NCI-H1105 (cell line): ENCODE measurements at regions not wholly inside any gene's neighbourhood (a gene's known extent, or its start where the extent isn't known, plus 50 kb on each side); places are given as distances from the start of the nearest gene placed in this dataset.
A peak's percentile ranks its signal among the peaks of the same experiment; 100 is the strongest.
"Not testable (repeated sequence)": the region's sequence is repeated elsewhere in the genome, so short reads cannot be mapped to it uniquely, and the experiment has no call there.

Experiments
- DNase-seq: peaks from one replicate; lab custom pipeline; 2025; lab: John Stamatoyannopoulos, UW

DNA sequence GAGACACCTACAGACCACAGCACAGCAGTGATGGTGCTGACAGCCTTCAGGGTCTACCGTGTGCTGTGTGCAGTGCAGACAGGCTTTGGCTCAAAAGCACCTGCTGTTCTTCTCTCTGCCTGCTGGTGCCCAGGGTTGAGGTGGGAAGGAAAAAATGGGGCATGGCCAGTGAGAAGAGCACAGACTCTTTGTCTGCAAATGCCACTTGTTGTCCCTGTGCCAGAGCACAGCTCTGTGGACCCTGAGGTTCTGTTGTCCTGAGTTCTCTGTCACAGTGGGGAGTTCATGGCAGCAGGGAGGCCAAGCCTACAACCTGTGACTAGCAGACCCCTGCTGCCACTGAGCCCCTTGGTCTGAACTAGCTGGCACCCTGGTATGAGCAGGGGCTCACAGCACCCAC lies 376.7 kb downstream of the GLRX3 start:
- no peak for DNase-seq

DNA sequence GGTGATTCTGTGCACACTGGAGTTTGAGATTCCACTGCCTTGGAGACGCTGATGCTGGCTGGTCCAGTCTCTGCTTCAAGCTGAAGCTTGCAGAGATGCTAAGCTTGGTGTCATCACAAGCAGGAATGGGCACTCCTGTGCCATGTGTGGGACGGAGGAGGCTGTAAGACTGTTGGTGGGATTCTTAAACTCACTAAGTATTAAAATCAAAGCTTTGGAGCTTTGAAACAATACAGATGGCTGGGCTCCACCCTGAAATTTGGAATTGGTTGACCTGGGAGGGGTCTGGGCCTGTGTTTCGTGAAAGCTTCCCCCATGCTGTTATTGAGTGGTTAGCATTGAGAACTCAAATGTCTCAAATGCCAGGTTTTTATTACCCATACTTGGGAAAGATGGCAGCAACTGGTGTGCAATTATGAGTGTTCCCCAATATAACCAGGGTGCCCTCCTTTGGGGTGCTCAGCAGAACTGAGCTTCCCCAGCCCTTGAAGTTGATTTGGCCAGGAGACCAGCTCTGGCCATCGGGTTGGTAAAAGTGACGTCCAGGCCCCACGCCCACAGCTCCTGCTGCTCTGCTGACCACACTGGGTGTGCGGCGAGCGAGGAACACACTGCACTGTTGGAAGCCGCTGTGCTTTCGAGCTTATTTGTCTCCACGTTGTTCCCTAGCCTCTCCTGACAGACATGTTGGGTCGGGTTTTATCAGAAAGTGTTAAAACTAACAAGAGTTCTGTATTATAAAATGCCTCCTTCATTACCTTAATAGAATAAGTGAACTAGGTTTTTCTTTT lies 377.7 kb downstream of the GLRX3 start:
- DNase-seq, result no peak

DNA sequence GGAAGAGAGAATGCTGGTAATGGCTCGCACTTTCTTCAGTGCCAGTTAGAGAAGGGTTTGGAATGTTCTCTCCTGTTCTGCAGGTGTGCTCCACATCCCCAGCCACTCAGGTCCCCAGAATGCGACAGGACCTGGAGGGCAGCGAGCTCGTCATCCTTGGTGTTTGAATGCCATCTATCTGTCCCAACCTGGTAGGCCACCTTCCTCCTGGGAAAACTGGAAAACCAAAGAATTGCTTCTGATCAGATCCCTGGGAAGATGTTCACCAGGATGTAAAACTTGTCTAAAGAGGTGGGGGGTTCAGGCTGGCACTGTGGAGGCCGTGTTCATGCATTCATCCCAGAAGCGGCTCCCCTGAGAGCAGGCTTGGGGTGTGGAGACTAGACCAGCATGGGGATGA lies 379.5 kb downstream of the GLRX3 start:
- DNase-seq, result no peak

DNA sequence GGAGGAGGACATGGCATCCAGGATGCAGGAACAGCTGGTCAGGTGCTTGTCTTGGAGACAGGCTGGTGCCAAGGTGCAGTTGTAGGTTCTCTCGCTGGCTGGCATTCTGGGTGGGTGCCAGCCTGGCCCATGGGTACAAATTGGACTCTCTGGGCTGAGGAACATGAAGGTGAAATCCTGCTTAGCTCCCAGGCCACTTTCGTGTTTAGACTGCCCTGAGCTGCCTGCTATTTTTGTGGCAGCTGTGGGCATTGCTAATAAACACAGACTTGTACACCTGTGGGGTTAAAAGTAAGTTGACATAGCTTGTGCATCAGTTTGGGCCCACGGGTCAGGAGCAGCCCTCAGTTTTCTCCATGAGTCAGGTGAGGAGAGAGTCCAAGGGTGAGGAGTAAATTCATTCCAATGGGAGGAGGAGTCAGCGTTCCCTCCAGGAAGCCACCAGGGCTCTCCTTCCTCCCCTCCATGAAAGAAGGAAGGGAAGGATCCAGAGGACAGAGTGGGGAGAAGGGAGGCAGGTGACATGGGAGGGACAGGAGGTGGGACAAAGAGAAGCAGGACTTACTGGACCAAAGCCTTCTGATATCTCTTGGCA lies 380.0 kb downstream of the GLRX3 start:
- DNase-seq, result no peak

DNA sequence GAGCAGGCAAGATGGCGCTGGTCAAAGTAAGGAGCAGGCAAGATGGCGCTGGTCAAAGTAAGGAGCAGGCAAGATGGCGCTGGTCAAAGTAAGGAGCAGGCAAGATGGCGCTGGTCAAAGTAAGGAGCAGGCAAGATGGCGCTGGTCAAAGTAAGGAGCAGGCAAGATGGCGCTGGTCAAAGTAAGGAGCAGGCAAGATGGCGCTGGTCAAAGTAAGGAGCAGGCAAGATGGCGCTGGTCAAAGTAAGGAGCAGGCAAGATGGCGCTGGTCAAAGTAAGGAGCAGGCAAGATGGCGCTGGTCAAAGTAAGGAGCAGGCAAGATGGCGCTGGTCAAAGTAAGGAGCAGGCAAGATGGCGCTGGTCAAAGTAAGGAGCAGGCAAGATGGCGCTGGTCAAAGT lies 382.7 kb downstream of the GLRX3 start:
- DNase-seq, result not testable (repeated sequence)

DNA sequence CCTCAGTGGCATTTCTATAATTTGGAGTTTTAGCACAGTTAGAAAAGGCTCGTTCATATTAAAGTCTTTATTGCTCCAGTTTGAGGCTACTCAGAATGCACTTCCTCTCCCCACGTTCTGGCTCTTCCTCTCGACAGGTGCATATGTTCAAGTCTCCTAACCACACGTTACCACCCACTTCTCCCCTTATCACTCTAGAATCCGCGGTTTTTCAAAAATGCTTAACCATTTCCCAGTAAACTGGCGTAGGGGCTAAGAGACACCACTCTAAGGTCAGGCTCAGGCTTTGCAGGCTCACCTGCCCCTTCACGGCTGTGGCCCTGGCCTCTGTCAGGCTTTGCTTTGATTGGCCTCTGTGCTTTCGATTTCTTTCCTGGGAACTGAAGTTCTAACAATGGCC lies 383.6 kb downstream of the GLRX3 start:
- no peak for DNase-seq

DNA sequence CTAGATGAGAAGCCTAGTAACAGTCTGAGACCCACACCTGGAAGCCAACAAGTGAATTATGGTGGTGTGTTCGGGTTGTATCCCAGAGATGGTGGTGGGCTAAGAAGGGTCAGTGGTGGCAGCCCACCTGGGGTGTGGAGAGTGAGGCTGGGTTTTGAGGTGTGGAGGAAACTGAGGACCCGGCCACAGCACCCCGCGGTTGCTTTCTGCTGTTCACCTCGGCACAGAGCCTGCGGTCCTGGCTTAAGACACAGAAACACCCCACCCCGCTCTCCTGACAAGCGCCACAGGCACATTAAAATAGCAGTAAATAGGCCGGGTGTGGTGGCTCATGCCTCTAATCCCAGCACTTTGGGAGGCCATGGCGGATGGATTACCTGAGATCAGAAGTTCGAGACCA lies 395.1 kb downstream of the GLRX3 start:
- no peak for DNase-seq

DNA sequence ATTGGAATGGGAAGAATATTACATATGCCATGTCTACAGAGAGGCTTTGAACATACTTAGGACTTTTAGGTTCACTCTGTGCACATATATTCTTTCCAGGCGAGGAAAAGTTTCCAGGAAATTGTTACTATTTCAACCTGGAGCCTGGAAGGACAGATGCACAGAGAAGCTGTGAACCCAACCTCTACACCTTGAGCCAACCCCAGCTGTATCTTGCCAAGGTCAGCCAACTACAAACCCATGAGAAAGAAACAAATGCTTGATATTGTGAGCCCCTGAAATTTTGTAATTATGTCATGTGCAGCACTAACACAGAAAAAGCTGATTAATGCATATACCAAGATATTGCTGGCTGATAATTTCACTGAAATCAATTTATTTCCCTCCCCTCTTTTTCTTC lies 404.9 kb downstream of the GLRX3 start:
- no peak for DNase-seq

DNA sequence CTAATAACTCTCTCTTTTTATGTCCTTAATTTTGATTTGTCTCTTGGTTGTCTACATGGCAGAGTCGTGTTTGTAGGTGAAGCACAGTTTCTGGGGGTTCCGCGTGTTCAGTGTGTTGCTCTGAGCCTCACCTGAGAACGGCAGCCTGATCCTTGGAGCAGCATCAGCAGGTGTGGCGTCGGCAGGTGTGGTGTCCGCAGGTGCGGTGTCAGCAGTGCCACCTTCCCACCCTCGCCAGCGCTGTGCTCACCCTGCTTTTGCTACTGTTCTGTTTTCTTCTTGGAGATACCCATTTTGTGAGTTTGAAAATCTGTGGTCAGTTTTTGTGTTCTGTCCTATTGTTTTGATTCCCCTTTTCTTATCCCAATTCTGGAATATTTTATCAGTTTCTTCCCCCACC lies 406.6 kb downstream of the GLRX3 start:
- no peak for DNase-seq

DNA sequence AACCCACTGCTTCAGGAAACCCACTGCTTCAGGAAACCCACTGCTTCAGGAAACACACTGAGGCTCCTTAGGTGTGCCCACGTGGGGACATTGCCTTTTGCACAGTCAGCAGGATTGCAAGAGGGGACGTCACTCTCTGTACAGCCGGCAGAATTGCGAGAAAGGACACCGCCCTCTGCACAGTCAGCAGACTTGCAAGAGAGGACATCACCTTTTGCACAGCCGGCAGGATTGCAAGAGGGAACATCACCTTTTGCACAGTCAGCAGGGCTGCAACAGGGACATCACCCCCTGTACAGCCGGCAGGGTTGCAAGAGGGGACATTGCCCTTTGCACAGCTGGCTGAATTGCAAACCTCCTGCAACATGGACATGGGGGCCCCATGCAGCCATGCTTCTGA lies 407.6 kb downstream of the GLRX3 start:
- DNase-seq, result no peak

DNA sequence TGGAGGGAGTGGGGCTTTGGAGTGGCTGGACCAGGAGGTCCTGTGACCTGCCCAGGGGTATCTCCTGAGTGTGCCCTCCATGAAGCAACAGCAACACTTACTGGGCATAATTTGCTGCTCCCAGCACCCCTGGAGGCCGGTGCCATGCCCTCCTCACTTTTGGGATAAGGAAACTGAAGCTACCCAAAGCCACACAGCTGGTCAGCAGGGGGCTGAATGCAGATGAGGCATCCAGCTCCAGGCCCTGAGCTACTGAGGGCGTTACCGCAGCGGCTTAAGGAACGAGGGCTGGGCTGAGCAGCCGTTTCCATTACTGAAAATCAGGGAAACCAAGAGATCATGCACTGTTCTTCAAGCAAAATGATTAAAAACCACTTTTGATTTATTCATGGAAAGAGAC lies 408.9 kb downstream of the GLRX3 start:
- no peak for DNase-seq

DNA sequence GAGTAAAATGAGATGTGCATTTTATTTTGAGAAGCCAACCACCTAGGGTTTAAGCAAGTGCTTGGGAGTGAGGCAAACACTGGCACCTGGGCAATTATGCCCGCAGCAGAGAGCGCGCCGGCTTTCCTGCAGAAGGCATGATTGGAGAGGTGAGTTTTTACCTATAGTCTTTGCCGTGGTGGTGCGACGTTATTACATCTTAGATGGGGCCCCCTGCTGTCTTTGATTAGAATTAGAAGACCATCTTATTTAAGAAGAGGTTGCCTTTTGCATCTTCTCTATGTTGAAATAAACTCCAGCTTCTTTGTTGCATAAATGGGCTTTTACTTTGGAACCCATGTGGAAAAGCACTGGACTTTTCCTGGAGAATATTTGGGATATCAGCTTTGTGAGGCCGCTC lies 409.5 kb downstream of the GLRX3 start:
- DNase-seq, result no peak

DNA sequence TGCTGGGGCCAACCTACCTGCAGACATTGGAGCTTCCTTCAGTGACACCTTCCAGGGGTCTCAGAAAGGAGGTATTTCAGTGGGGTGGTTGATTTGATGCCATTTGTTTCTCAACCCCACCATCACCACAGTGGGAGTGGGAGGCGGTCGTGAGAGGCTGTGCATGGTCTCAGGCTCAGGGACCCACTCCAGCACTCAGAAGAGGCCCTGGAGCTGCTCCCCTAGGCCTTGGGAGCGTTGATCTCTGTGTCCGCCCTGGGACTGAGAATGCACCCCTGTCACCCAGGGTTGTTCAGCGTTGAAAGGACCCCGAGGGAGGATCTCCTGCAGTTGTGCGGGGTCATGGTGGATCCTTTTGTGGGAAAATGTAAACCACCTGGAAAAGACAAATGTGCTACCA lies 410.6 kb downstream of the GLRX3 start:
- DNase-seq, result no peak

DNA sequence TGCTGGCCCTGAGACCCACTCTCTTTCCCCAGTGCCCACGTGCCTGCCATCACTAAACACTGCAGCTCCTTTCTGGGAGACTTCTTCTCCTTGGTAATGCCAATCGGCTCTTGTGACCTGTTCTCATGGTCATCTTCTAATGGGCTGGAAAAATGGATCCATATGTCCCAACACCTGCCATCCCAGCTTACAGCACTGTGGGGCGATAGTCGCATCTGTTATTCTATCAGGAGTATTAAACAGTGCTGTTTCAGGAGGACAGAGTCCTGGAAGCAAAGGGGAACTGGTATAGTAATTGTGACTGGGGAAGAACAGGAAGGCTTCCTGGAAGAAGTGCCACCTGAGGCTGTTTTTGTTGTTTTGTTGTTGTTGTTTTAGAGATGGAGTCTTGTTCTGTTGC lies 411.2 kb downstream of the GLRX3 start:
- no peak for DNase-seq

DNA sequence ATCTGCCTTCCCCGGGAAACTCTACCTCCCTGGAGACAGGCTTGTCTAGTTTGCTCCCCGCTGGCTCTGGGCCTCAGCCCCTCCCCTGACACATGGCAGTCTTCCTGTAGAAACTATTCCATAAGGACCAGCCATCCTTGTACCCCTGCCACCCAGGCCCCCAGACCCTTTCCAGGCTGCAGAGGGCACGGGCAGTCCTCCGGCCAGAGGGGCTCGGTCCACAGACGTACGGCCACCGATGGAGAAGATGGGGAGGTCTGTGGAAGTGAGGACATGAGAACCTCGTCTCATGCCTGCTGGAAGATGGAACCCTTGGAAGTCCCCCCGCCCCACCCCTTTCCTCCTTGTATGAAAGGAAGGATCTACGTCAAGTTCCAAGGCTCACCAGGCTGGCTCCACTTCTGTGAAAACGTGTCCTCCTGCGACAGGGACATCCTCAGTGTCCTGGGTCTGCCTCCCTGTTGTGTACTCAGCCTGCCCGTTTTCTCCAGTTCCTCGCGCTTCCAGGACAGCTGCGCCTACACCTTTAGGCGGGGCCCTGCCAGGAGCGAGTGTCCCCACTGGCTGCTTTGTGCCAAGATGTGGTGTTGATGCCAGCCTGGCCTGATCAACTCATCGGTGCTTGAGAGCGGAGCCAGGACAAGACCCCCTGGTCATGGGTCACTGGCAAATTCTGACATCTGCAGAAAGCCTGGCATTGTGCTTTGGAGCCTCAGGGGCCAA lies 414.9 kb downstream of the GLRX3 start:
- no peak for DNase-seq

DNA sequence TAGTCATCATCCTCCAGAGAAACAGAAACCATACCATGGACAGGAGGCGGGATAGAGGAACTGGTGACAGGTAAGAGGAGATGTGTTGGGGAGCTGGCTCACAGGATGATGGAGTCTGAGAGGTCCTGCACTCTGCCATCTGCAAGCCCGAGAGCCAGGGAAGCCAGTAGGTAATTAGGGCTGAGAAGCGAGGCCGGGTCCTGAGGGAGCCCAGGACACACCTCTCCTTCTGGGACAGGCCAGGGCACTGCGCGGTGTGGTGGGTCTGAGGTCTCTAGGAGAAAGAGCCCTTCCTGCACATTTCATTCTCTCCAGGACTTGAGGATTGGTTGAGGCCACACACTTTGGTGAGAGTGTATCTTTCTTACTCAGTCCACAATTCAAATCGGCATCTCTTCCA lies 415.5 kb downstream of the GLRX3 start:
- no peak for DNase-seq

DNA sequence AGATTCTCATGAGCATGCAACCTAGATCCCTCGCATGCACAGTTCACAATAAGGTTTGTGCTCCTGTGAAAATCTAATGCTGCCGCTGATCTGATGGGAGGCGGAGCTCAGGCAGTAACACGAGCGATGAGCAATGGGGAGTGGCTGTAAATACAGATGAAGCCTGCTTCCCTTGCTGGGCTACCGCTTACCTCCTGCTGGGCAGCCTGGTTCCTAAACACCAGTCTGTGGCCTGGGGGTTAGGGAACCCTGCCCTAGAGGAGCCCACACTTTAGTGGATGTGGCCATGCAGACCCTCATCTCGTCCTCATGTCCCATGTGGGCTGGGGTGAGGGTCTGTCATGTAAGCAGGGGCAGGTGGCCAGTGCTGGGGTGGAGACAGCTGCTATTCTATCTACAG lies 417.6 kb downstream of the GLRX3 start:
- no peak for DNase-seq

DNA sequence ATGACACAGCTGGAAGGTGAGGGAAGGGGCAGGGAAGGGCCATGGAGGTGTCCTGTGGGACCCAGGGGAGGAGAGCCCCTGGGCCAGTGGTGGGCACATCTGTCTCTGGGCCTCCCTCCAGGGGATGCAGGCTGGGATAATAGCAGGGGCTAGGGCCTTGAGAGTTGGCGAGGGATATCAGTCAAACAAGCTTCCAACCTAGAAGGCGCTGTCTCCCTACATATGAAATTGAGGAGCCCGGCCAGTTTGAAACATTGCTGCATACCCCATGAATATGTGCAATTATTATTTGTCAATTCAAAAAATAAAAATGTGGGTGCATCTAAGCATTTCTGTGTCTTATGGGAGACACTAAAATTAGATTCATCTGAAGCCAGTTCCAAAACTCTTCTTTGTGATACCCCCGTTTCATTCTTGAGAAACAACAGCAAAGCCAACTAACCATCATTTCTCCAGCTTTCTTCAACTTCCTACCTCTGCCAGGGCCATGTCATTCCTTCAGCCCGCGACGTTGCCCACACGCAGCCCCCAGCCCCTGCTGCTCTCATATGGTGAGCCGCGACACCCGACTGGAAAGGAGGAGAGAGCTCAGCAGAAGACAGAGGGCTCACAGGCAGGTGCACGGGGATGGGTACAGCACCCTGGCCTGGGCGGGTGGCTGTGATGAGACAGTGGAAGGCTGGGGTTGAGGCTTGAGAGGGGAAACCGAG lies 418.7 kb downstream of the GLRX3 start:
- DNase-seq, result no peak

DNA sequence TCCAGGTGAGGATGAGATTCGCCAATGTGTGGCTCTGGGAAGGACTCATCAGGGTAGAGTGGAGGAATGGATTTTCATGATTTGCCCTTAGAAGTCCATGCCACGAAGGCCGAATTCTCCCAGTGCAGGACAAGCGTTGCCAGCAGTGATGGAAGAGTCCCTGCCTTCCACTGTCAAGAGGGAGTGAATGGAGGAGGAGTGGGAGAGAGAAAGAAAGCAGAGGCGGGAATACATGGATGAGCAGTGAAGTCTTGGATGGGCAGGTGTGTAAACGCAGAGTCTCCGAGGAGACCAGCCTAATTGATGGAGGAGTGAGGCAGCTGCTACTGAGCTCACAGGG lies 419.2 kb downstream of the GLRX3 start:
- no peak for DNase-seq

DNA sequence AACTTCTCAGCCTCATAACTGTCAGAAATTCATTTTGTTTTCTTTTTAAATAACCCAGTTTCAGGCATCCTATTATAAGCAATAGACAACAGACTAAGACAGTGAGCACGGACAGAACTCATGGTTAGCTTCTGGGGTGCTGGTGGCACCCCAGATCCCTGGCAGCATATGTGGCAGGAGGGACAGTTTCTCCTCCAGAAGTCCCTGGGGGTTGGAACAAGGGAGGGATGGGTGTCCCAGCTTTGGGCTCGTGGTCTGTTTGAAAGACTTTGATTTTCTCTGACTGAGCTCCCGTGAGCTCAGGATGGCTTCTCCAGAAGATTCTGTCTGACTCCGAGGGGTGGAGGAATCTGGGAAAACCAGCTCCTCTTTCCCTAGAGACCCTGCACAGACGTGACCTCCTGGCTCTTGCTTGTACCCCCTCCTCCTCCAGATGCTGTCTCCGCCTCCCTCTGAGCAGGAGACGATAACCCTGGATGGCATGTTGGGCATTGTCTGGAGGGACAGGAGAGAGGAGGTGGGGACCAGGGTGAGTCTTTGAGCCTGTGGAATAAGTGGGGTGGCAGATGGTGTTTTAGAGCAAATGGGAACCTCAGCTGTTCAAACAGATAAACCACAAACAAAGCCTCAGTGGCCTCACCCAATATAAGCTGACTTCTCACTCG lies 421.1 kb downstream of the GLRX3 start:
- no peak for DNase-seq

DNA sequence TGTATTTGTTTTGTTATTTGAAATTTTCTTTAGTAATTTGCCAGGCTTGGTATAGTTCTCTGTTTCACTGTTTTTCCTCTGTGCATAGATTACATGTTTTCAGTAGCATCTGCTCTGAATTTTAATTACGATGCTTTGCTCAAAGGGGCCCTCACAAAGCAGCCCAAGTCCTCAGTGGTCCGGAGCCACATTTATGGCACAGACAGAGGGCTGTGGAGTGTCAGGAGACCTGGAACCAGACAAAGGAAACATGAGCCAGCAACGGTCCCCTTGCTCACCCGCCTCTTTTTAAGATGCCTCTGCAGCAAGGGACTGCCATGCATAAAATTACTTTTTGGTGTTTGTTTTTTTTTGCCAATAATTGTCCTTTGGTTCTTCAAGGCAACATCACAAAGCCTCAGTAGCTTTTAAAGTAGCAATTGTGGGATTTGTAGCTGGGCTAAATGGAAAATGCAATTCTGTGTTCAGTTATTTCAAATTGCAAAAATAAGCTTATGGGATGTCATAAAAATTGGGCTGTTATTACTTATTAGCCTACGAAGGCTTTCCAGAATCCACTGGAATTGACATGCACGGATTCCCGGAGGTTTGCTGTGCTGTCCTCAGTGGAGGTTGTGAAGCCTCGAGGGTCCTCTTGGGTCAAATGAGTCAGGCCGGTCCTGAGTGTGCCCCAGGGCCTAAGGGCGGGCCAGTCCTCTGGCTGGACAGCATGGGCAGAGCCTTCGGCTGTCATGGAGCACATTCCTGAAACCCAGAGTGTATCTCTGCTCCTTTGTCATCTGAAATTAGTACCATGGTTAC lies 422.8 kb downstream of the GLRX3 start:
- DNase-seq, result no peak

DNA sequence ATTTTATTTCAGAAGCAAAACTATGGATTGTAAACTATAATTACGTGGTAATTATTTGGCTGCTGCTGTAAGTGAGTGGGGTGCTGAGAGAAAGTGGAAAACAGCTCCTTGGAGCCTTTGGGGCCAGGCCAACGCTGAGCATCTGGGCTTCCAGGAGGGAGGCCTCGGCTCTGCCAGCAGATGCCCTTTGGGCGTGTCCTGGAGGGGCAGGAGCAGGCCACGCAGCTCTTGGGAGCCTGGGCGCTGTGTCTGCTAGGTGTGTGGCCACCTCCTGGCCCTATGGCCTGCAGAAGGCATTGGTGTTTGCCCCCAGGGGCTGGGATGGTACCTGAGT lies 423.3 kb downstream of the GLRX3 start:
- DNase-seq, result peak; percentile 24
